Keratinocyte (primary cell): ENCODE measurements at regions not wholly inside any gene's neighbourhood (a gene's known extent, or its start where the extent isn't known, plus 50 kb on each side); places are given as distances from the start of the nearest gene placed in this dataset.
A peak's percentile ranks its signal among the peaks of the same experiment; 100 is the strongest.

Experiments
- DNase-seq: peaks from one replicate; pipeline ENCODE4 v3.0.0-alpha.2; 2011; ENCODE audit warnings: low read depth, missing footprints, low spot score
- FAIRE-seq: peaks from 2 replicates; lab custom pipeline; 2011; peaks lifted over from hg19 to GRCh38; lab: Jason Lieb, UNC
- H2AFZ ChIP-seq: 2 replicates; pipeline ENCODE4 v1.6.0; 2012; ENCODE audit warnings: low read length, control low read depth, inconsistent platforms; ENCODE audit not compliant: control insufficient read depth
- H3K27ac ChIP-seq: 2 replicates; pipeline ENCODE4 v1.5.1; 2011; ENCODE audit warnings: low read length; ENCODE audit not compliant: control insufficient read depth, insufficient read depth
- H3K27me3 ChIP-seq: 3 replicates; pipeline ENCODE4 v1.6.0; 2011; ENCODE audit warnings: low read length; ENCODE audit not compliant: control insufficient read depth, insufficient read depth; ENCODE audit errors: extremely low read depth
- H3K36me3 ChIP-seq, 2 experiments: 2 replicates in 1 of 2; 3 replicates in 1 of 2; pipeline ENCODE4 v1.5.1; 2011; ENCODE audit warnings: low read length in 2 of 2, mild to moderate bottlenecking in 1 of 2; ENCODE audit not compliant: control insufficient read depth in 2 of 2, insufficient read depth in 2 of 2; ENCODE audit errors: extremely low read depth in 1 of 2
- H3K4me1 ChIP-seq: 3 replicates; pipeline ENCODE4 v1.5.1; 2011; ENCODE audit warnings: low read length; ENCODE audit not compliant: control insufficient read depth, insufficient read depth; ENCODE audit errors: extremely low read depth
- H3K4me2 ChIP-seq: 3 replicates; pipeline ENCODE4 v1.6.0; 2011; ENCODE audit warnings: low read depth, low read length; ENCODE audit not compliant: control insufficient read depth, insufficient read depth; ENCODE audit errors: extremely low read depth
- H3K4me3 ChIP-seq, 3 experiments: fragments of 200-600 bp in 1 of 3; sonication (generic) in 1 of 3; 2 replicates in 2 of 3; 3 replicates in 1 of 3; pipeline ENCODE4 v1.5.1; 2011 to 2016; ENCODE audit warnings: low read length in 3 of 3, mild to moderate bottlenecking in 3 of 3, control low read depth in 2 of 3, inconsistent platforms in 1 of 3, low read depth in 1 of 3, mixed read lengths in 1 of 3, mixed run types in 1 of 3, moderate library complexity in 1 of 3; ENCODE audit not compliant: control insufficient read depth in 2 of 3, insufficient read depth in 2 of 3; ENCODE audit errors: extremely low read depth in 1 of 3
- H3K79me2 ChIP-seq: 2 replicates; pipeline ENCODE4 v1.6.0; 2012; ENCODE audit warnings: low read length; ENCODE audit not compliant: control insufficient read depth, insufficient read depth
- H3K9ac ChIP-seq: 3 replicates; pipeline ENCODE4 v1.6.0; 2011; ENCODE audit warnings: low read length; ENCODE audit not compliant: control insufficient read depth, insufficient read depth; ENCODE audit errors: extremely low read depth
- H3K9me1 ChIP-seq: 3 replicates; pipeline ENCODE4 v1.6.0; 2011; ENCODE audit warnings: low read length; ENCODE audit not compliant: control insufficient read depth, insufficient read depth; ENCODE audit errors: extremely low read depth
- H3K9me3 ChIP-seq: 2 replicates; pipeline ENCODE4 v1.5.1; 2012; ENCODE audit warnings: low read depth, low read length; ENCODE audit not compliant: control insufficient read depth
- H4K20me1 ChIP-seq: 3 replicates; pipeline ENCODE4 v1.6.0; 2011; ENCODE audit warnings: low read length; ENCODE audit not compliant: control insufficient read depth, insufficient read depth; ENCODE audit errors: extremely low read depth
- CTCF ChIP-seq, 3 experiments: IDR thresholded peaks in 1 of 3; conservative IDR thresholded peaks in 1 of 3; optimal IDR thresholded peaks in 1 of 3; 2 replicates in 2 of 3; 3 replicates in 1 of 3; pipeline versions ENCODE3 to v1.5.1; 2011; ENCODE audit warnings: low read length in 3 of 3, mild to moderate bottlenecking in 3 of 3, moderate library complexity in 2 of 3, control low read depth in 1 of 3, inconsistent platforms in 1 of 3; ENCODE audit not compliant: insufficient read depth in 2 of 3; ENCODE audit errors: extremely low read depth in 1 of 3
- EZH2 ChIP-seq: IDR thresholded peaks from one replicate; pipeline ENCODE4 v1.6.1; 2012; ENCODE audit warnings: inconsistent platforms, mild to moderate bottlenecking, low read length, moderate library complexity
- dilution Hi-C: fragments of 300-500 bp; cut with MboI; formaldehyde crosslinking; loops from one replicate; pipeline ENCODE4 v1.7.0; 2020; ENCODE audit warnings: low sequenced_read_pairs; ENCODE audit not compliant: extremely low pct_ligation_motif_present

GRCh38 chr13:23516190-23516589 is 54.0 kb upstream of the TNFRSF19 start:
- TF ChIP-seq CTCF (optimal IDR thresholded peaks at IDR 0.05 in 1 of 3, IDR thresholded peaks at IDR 0.05 in 1 of 3, conservative IDR thresholded peaks at IDR 0.05 in 1 of 3; ENCODE audit: extremely low read depth in 1 of 3, insufficient read depth in 2 of 3, low read length in 3 of 3) (no peak), EZH2 (no peak)
- Histone ChIP-seq H3K4me2 (no peak overlapping the region), H3K36me3 (no peaks in the 10 kb centered on the region), H3K9me3 (no peaks in the 10 kb centered on the region), H3K9ac (no peak overlapping the region), H3K9me1 (no peaks in the 10 kb centered on the region), H3K27ac (no peak overlapping the region), H2AFZ (no peak overlapping the region), H3K79me2 (no peaks in the 10 kb centered on the region), H3K4me1 (peaks cover 3% of the 10 kb centered on the region), H4K20me1 (no peaks in the 10 kb centered on the region), H3K4me3 (no peak overlapping the region), H3K27me3 (no peaks in the 10 kb centered on the region)
- no peak for DNase-seq
- dilution Hi-C loops = no loop called here
- peak; percentile 13 for FAIRE-seq

- no peak for TF ChIP-seq EZH2
- Histone ChIP-seq H3K79me2 (no peaks in the 10 kb centered on the region), H3K4me2 (no peak overlapping the region), H3K9me3 (no peaks in the 10 kb centered on the region), H4K20me1 (no peaks in the 10 kb centered on the region), H3K27me3 (no peaks in the 10 kb centered on the region), H3K9ac (no peak overlapping the region), H3K4me3 (no peak overlapping the region), H3K27ac (no peak overlapping the region), H3K9me1 (no peaks in the 10 kb centered on the region), H3K36me3 (no peaks in the 10 kb centered on the region), H2AFZ (no peak overlapping the region), H3K4me1 (no peaks in the 10 kb centered on the region)
- DNase-seq (no peak), FAIRE-seq (no peak)
- dilution Hi-C loops = no loop called here
Observed at GRCh38 chr13:23516702-23517101, 53.5 kb upstream of the TNFRSF19 start.

- dilution Hi-C loops = no loop called here
- Histone ChIP-seq H3K27ac (no peak overlapping the region), H4K20me1 (no peaks in the 10 kb centered on the region), H3K9me1 (no peaks in the 10 kb centered on the region), H2AFZ (no peak overlapping the region), H3K27me3 (no peaks in the 10 kb centered on the region), H3K4me1 (no peaks in the 10 kb centered on the region), H3K4me3 (no peak overlapping the region), H3K9me3 (no peaks in the 10 kb centered on the region), H3K79me2 (no peaks in the 10 kb centered on the region), H3K36me3 (no peaks in the 10 kb centered on the region), H3K9ac (no peak overlapping the region), H3K4me2 (no peak overlapping the region)
- FAIRE-seq (no peak), DNase-seq (no peak)
- TF ChIP-seq CTCF (optimal IDR thresholded peaks at IDR 0.05 in 1 of 3, IDR thresholded peaks at IDR 0.05 in 1 of 3, conservative IDR thresholded peaks at IDR 0.05 in 1 of 3; ENCODE audit: extremely low read depth in 1 of 3, insufficient read depth in 2 of 3, low read length in 3 of 3) (no peak), EZH2 (no peak)
Observed at GRCh38 chr13:23518231-23518630, 52.0 kb upstream of the TNFRSF19 start.
